ENCODE measurements at regions not wholly inside any gene's neighbourhood (a gene's known extent, or its start where the extent isn't known, plus 50 kb on each side); places are given as distances from the start of the nearest gene placed in this dataset.

GRCh38 chr5:136820848-136821247 lies 455.5 kb upstream of the TRPC7 start:
- ChIA-PET CTCF (no interaction called here), POLR2A (ENCODE audit: unreplicated experiment) (no interaction called here)
- Histone ChIP-seq H3K79me1 (ENCODE audit: low read depth in 1 of 2, low read length in 2 of 2) (no peaks in the 10 kb centered on the region), H3K4me1 (ENCODE audit: control insufficient read depth, insufficient read depth, low read length) (no peaks in the 10 kb centered on the region), H3K9me3 (ENCODE audit: control insufficient read depth, insufficient read depth, low read length) (peaks cover 8% of the 10 kb centered on the region; the same call in 1 of the 2 replicates), H4K8ac (ENCODE audit: low read depth in 2 of 2, low read length in 2 of 2) (no peak overlapping the region), H4K5ac (ENCODE audit: low read depth, low read length) (no peak overlapping the region), H2AK9ac (replicated peaks; ENCODE audit: low read depth, low read length, poor library complexity) (no peak overlapping the region), H3K27ac (ENCODE audit: insufficient read depth, low read length) (no peak overlapping the region), H3K4ac (ENCODE audit: low read depth, low read length) (no peak overlapping the region), H2AFZ (replicated peaks; ENCODE audit: low read length, poor library complexity) (no peak overlapping the region), H3K4me2 (ENCODE audit: low read depth, low read length) (no peak overlapping the region), H3K56ac (ENCODE audit: extremely low read depth, insufficient read depth, low read length) (no peak overlapping the region), H2BK20ac (ENCODE audit: low read depth, low read length) (no peak overlapping the region), H4K20me1 (ENCODE audit: insufficient read depth, low read length) (no peaks in the 10 kb centered on the region), H2BK15ac (ENCODE audit: low read depth, low read length) (no peak overlapping the region), H4K91ac (ENCODE audit: insufficient read depth, low read depth, low read length) (no peak overlapping the region), H3K9ac (ENCODE audit: low read depth, low read length) (no peak overlapping the region), H3K9me1 (ENCODE audit: insufficient read depth, low read length) (no peaks in the 10 kb centered on the region), H3K27me3 (ENCODE audit: control insufficient read depth, insufficient read depth, low read length) (no peaks in the 10 kb centered on the region), H2BK120ac (ENCODE audit: low read depth, low read length) (no peak overlapping the region), H2AK5ac (ENCODE audit: low read depth, low read length) (no peak overlapping the region), H3K36me3 (ENCODE audit: control insufficient read depth, insufficient read depth, low read length) (no peaks in the 10 kb centered on the region), H3K14ac (replicated peaks; ENCODE audit: low read depth, low read length) (no peak overlapping the region), H2BK5ac (ENCODE audit: low read depth, low read length, poor library complexity, severe bottlenecking) (no peak overlapping the region), H3K4me3 (ENCODE audit: insufficient read depth, low read depth, low read length) (no peak overlapping the region), H3K18ac (ENCODE audit: low read depth, low read length) (no peak overlapping the region), H3K23ac (ENCODE audit: low read depth, low read length) (no peak overlapping the region)
- TF ChIP-seq NFE2L2 (IDR thresholded peaks at IDR 0.05; ENCODE audit: low read depth, low read length) (no peak), RCOR1 (IDR thresholded peaks at IDR 0.05; ENCODE audit: insufficient replicate concordance, low read length) (no peak), CHD1 (IDR thresholded peaks at IDR 0.05; ENCODE audit: low read depth, low read length) (no peak), SMC3 (IDR thresholded peaks at IDR 0.05; ENCODE audit: low read depth, low read length) (no peak), ELK1 (IDR thresholded peaks at IDR 0.05; ENCODE audit: borderline replicate concordance, low read depth, low read length) (no peak), CEBPB (IDR thresholded peaks at IDR 0.05; ENCODE audit: low read depth, low read length) (no peak), RAD21 (IDR thresholded peaks at IDR 0.05; ENCODE audit: low read length) (no peak), MAFK (IDR thresholded peaks at IDR 0.05; ENCODE audit: low read depth, low read length) (no peak)
- ATAC-seq (ENCODE audit: low read depth) (no peak), DNase-seq (no peak)
- WGBS, 2 experiments (ENCODE audit: extremely low coverage in 2 of 2, insufficient read length in 1 of 2): no CpG with 5 or more reads among the region's 1 CpG
- BruUV-seq (replicated peaks): no TSS peak
- intact Hi-C loops (cut with micrococcal nuclease): no loop called here
- dilution Hi-C loops (cut with HindIII; ENCODE audit: low sequenced_read_pairs, unreplicated experiment): no loop called here
- in situ Hi-C loops (cut with MboI; ENCODE audit: low sequenced_read_pairs): no loop called here

All from IMR-90 (cell line).